Activated T-cell treated with anti-CD3 and anti-CD28 coated beads, Interleukin-2, amount 50 U/mL, for 24 hours (primary cell): ENCODE measurements at regions not wholly inside any gene's neighbourhood (a gene's known extent, or its start where the extent isn't known, plus 50 kb on each side); places are given as distances from the start of the nearest gene placed in this dataset.
"Not testable (repeated sequence)": the region's sequence is repeated elsewhere in the genome, so short reads cannot be mapped to it uniquely, and the experiment has no call there.

Experiments
- DNase-seq: peaks from one replicate; pipeline ENCODE4 v3.0.0-alpha.2; 2020
- H3K27ac Mint-ChIP-seq: 2 replicates; pipeline ENCODE4 v1.8.0; 2020; ENCODE audit warnings: mild to moderate bottlenecking, mixed read lengths
- H3K27me3 Mint-ChIP-seq: 2 replicates; pipeline ENCODE4 v1.8.0; 2020; ENCODE audit warnings: mixed read lengths
- H3K36me3 Mint-ChIP-seq: 2 replicates; pipeline ENCODE4 v1.8.0; 2020; ENCODE audit warnings: low read depth, mixed read lengths
- H3K4me1 Mint-ChIP-seq: 2 replicates; pipeline ENCODE4 v1.8.0; 2020; ENCODE audit warnings: low read depth, mixed read lengths
- H3K4me3 Mint-ChIP-seq: 2 replicates; pipeline ENCODE4 v1.8.0; 2020; ENCODE audit warnings: mild to moderate bottlenecking, moderate library complexity, mixed read lengths
- H3K9me3 Mint-ChIP-seq: 2 replicates; pipeline ENCODE4 v1.8.0; 2020; ENCODE audit warnings: mixed read lengths

GRCh38 chr9:63327211-63327610 lies 1957.8 kb downstream of the FOXD4L5 start:
- not testable (repeated sequence) for H3K4me1 Mint-ChIP-seq, DNase-seq, H3K36me3 Mint-ChIP-seq, H3K4me3 Mint-ChIP-seq, H3K9me3 Mint-ChIP-seq, H3K27me3 Mint-ChIP-seq, H3K27ac Mint-ChIP-seq

GRCh38 chr9:63326665-63327064 lies 1958.3 kb downstream of the FOXD4L5 start:
- not testable (repeated sequence) for DNase-seq, H3K27ac Mint-ChIP-seq, H3K36me3 Mint-ChIP-seq, H3K4me1 Mint-ChIP-seq, H3K9me3 Mint-ChIP-seq, H3K27me3 Mint-ChIP-seq, H3K4me3 Mint-ChIP-seq

- H3K27ac Mint-ChIP-seq, H3K4me1 Mint-ChIP-seq, H3K4me3 Mint-ChIP-seq, H3K9me3 Mint-ChIP-seq, H3K27me3 Mint-ChIP-seq, H3K36me3 Mint-ChIP-seq, DNase-seq: not testable (repeated sequence)
Observed at GRCh38 chr9:63325696-63326095, 1959.3 kb downstream of the FOXD4L5 start.

- not testable (repeated sequence) for H3K27ac Mint-ChIP-seq, H3K4me1 Mint-ChIP-seq, H3K36me3 Mint-ChIP-seq
Observed at GRCh38 chr9:63318093-63318492, 1966.9 kb downstream of the FOXD4L5 start.

GRCh38 chr9:63315387-63315786 lies 1969.6 kb downstream of the FOXD4L5 start:
- H3K27me3 Mint-ChIP-seq, H3K27ac Mint-ChIP-seq, H3K4me3 Mint-ChIP-seq, H3K36me3 Mint-ChIP-seq, H3K9me3 Mint-ChIP-seq, H3K4me1 Mint-ChIP-seq, DNase-seq: not testable (repeated sequence)

More at GRCh38 chr9:63318093-63318492, 1966.9 kb downstream of the FOXD4L5 start:
- H3K27me3 Mint-ChIP-seq, H3K9me3 Mint-ChIP-seq, DNase-seq, H3K4me3 Mint-ChIP-seq: not testable (repeated sequence)

GRCh38 chr9:63296848-63297247 lies 1988.2 kb downstream of the FOXD4L5 start:
- peak; percentile 6 for DNase-seq
- not testable (repeated sequence) for H3K27me3 Mint-ChIP-seq, H3K9me3 Mint-ChIP-seq, H3K27ac Mint-ChIP-seq, H3K4me1 Mint-ChIP-seq, H3K36me3 Mint-ChIP-seq, H3K4me3 Mint-ChIP-seq

- H3K27ac Mint-ChIP-seq, H3K4me1 Mint-ChIP-seq, DNase-seq: not testable (repeated sequence)
Observed at GRCh38 chr9:63296366-63296765, 1988.6 kb downstream of the FOXD4L5 start.

GRCh38 chr9:63289971-63290370 lies 1995.0 kb downstream of the FOXD4L5 start:
- H3K27ac Mint-ChIP-seq, H3K4me1 Mint-ChIP-seq, DNase-seq, H3K36me3 Mint-ChIP-seq, H3K27me3 Mint-ChIP-seq, H3K4me3 Mint-ChIP-seq, H3K9me3 Mint-ChIP-seq: not testable (repeated sequence)

More at GRCh38 chr9:63296366-63296765, 1988.6 kb downstream of the FOXD4L5 start:
- H3K27me3 Mint-ChIP-seq, H3K4me3 Mint-ChIP-seq, H3K36me3 Mint-ChIP-seq, H3K9me3 Mint-ChIP-seq: not testable (repeated sequence)
